AG04450 (cell line): ENCODE measurements at regions not wholly inside any gene's neighbourhood (a gene's known extent, or its start where the extent isn't known, plus 50 kb on each side); places are given as distances from the start of the nearest gene placed in this dataset.

Source experiments
- CTCF ChIA-PET: fragments of 300-600, 350-600 bp; formaldehyde crosslinking; extraction: SDS; loops from one replicate; lab custom pipeline; 2022; ENCODE audit warnings: antibody characterized with exemption, inconsistent platforms; lab: Charles Lee
- POLR2A ChIA-PET: fragments of 350-600 bp; formaldehyde crosslinking; extraction: SDS; loops from one replicate; lab custom pipeline; 2021; ENCODE audit warnings: antibody characterized with exemption, inconsistent platforms; lab: Yijun Ruan, JAX
- DNase-seq: peaks from one replicate; pipeline ENCODE4 v3.0.0-alpha.2; 2011; ENCODE audit warnings: low read depth, low spot score
- H3K27ac ChIP-seq: one replicate; pipeline ENCODE4 v1.5.1; 2012; ENCODE audit warnings: low read depth, low read length, control low read depth
- H3K27me3 ChIP-seq: one replicate; pipeline ENCODE4 v1.6.0; 2012; ENCODE audit warnings: low read length; ENCODE audit not compliant: control insufficient read depth, insufficient read depth
- H3K4me3 ChIP-seq: 2 replicates; pipeline ENCODE4 v1.5.1; 2011; ENCODE audit warnings: mild to moderate bottlenecking, low read depth, low read length, control low read depth
- H3K9me3 ChIP-seq: 2 replicates; pipeline ENCODE4 v1.5.1; 2012; ENCODE audit warnings: low read length; ENCODE audit not compliant: control insufficient read depth, insufficient read depth
- CTCF ChIP-seq: IDR thresholded peaks from 2 replicates; pipeline ENCODE4 v1.5.1; 2011; ENCODE audit warnings: low read depth, low read length, control low read depth, inconsistent platforms

- Histone ChIP-seq H3K4me3 (no peak overlapping the region), H3K27me3 (no peaks in the 10 kb centered on the region), H3K9me3 (no peaks in the 10 kb centered on the region), H3K27ac (no peak overlapping the region)
- DNase-seq, result no peak
- ChIA-PET POLR2A (no interaction called here), CTCF (no interaction called here)
- TF ChIP-seq CTCF, result no peak
These were observed 238.4 kb upstream of the CXCR4 start for GRCh38 chr2:136356125-136357006.

GRCh38 chr2:136351684-136352083 is 233.7 kb upstream of the CXCR4 start:
- ChIA-PET CTCF (no interaction called here), POLR2A (no interaction called here)
- H3K4me3 ChIP-seq, result no peak overlapping the region

GRCh38 chr2:136347981-136348380 is 230.0 kb upstream of the CXCR4 start:
- POLR2A ChIA-PET, result no interaction called here
- no peaks in the 10 kb centered on the region for H3K27me3 ChIP-seq
- no peak overlapping the region for H3K27ac ChIP-seq
- CTCF ChIA-PET, result no interaction called here
- TF ChIP-seq CTCF, result no peak
- H3K9me3 ChIP-seq, result no peaks in the 10 kb centered on the region
- H3K4me3 ChIP-seq, result no peak overlapping the region
- DNase-seq, result no peak

More at GRCh38 chr2:136351684-136352083, 233.7 kb upstream of the CXCR4 start:
- H3K27ac ChIP-seq, result no peak overlapping the region
- H3K27me3 ChIP-seq, result no peaks in the 10 kb centered on the region
- no peak for DNase-seq
- no peaks in the 10 kb centered on the region for H3K9me3 ChIP-seq
- TF ChIP-seq CTCF, result no peak

- no peak for TF ChIP-seq CTCF
- CTCF ChIA-PET, result no interaction called here
- POLR2A ChIA-PET, result no interaction called here
- no peak for DNase-seq
- Histone ChIP-seq H3K9me3 (no peaks in the 10 kb centered on the region), H3K4me3 (no peak overlapping the region), H3K27me3 (no peaks in the 10 kb centered on the region), H3K27ac (no peak overlapping the region)
These were observed 226.4 kb upstream of the CXCR4 start for GRCh38 chr2:136344339-136344738.

GRCh38 chr2:136342138-136342537 is 224.2 kb upstream of the CXCR4 start:
- H3K27ac ChIP-seq, result no peak overlapping the region
- POLR2A ChIA-PET, result no interaction called here
- no peak overlapping the region for H3K4me3 ChIP-seq
- H3K9me3 ChIP-seq, result no peaks in the 10 kb centered on the region
- no peaks in the 10 kb centered on the region for H3K27me3 ChIP-seq
- no peak for TF ChIP-seq CTCF
- CTCF ChIA-PET, result no interaction called here
- no peak for DNase-seq
